IMR-90 (cell line): ENCODE measurements at regions not wholly inside any gene's neighbourhood (a gene's known extent, or its start where the extent isn't known, plus 50 kb on each side); places are given as distances from the start of the nearest gene placed in this dataset.

ENCODE experiments used
- ATAC-seq: fragments of 200-7000 bp; cut with Tn5 transposase; 2 replicates; pipeline ENCODE4 v1.9.1; 2020; ENCODE audit warnings: low read depth, mild to moderate bottlenecking, moderate library complexity
- BruUV-seq: library from RNA; stranded (reverse); fragments of 400-500 nt; replicated peaks from 2 replicates; lab custom pipeline; 2021; lab: Mats Ljungman, UMichigan
- CTCF ChIA-PET: fragments of 300-600 bp; formaldehyde crosslinking; extraction: SDS; loops from one replicate; lab custom pipeline; 2021; ENCODE audit warnings: antibody characterized with exemption; lab: Yijun Ruan, JAX
- POLR2A ChIA-PET: fragments of 300-600 bp; sonication (Branson Sonifier 250); formaldehyde crosslinking; loops from one replicate; lab custom pipeline; 2022; ENCODE audit warnings: antibody characterized with exemption; ENCODE audit not compliant: unreplicated experiment; lab: Charles Lee
- DNase-seq: peaks from one replicate; pipeline ENCODE4 v3.0.0; 2013
- H2AFZ ChIP-seq: replicated peaks from 2 replicates; pipeline ENCODE3; 2013; ENCODE audit warnings: low read length, mild to moderate bottlenecking; ENCODE audit not compliant: poor library complexity
- H2AK5ac ChIP-seq: 2 replicates; pipeline ENCODE4 v1.6.1; 2013; ENCODE audit warnings: low read depth, low read length, inconsistent platforms
- H2AK9ac ChIP-seq: replicated peaks from 2 replicates; pipeline ENCODE3; 2013; ENCODE audit warnings: mild to moderate bottlenecking, low read depth, low read length, moderate library complexity; ENCODE audit not compliant: poor library complexity
- H2BK120ac ChIP-seq: 2 replicates; pipeline ENCODE4 v1.6.1; 2013; ENCODE audit warnings: low read depth, low read length, inconsistent platforms
- H2BK15ac ChIP-seq: 3 replicates; pipeline ENCODE4 v1.6.1; 2013; ENCODE audit warnings: low read depth, low read length, inconsistent platforms
- H2BK20ac ChIP-seq: 2 replicates; pipeline ENCODE4 v1.6.1; 2013; ENCODE audit warnings: low read depth, mild to moderate bottlenecking, inconsistent platforms, low read length, moderate library complexity
- H2BK5ac ChIP-seq: 2 replicates; pipeline ENCODE4 v1.6.1; 2013; ENCODE audit warnings: mild to moderate bottlenecking, low read depth, low read length, inconsistent platforms; ENCODE audit not compliant: poor library complexity, severe bottlenecking
- H3K14ac ChIP-seq: replicated peaks from 2 replicates; pipeline ENCODE4 v1.6.1; 2013; ENCODE audit warnings: low read depth, low read length, inconsistent platforms
- H3K18ac ChIP-seq: 2 replicates; pipeline ENCODE4 v1.6.1; 2013; ENCODE audit warnings: low read depth, low read length, control low read depth
- H3K23ac ChIP-seq: 2 replicates; pipeline ENCODE4 v1.6.1; 2013; ENCODE audit warnings: low read depth, low read length, inconsistent platforms
- H3K27ac ChIP-seq: 2 replicates; pipeline ENCODE4 v1.5.1; 2013; ENCODE audit warnings: mild to moderate bottlenecking, control low read depth, low read length; ENCODE audit not compliant: insufficient read depth
- H3K27me3 ChIP-seq: 2 replicates; pipeline ENCODE4 v1.6.1; 2013; ENCODE audit warnings: low read length; ENCODE audit not compliant: control insufficient read depth, insufficient read depth
- H3K36me3 ChIP-seq: 2 replicates; pipeline ENCODE4 v1.6.1; 2013; ENCODE audit warnings: low read length, mixed read lengths; ENCODE audit not compliant: control insufficient read depth, insufficient read depth
- H3K4ac ChIP-seq: 2 replicates; pipeline ENCODE4 v1.6.1; 2013; ENCODE audit warnings: low read depth, low read length, inconsistent platforms
- H3K4me1 ChIP-seq: 2 replicates; pipeline ENCODE4 v1.6.1; 2013; ENCODE audit warnings: low read length, mixed read lengths; ENCODE audit not compliant: control insufficient read depth, insufficient read depth
- H3K4me2 ChIP-seq: 2 replicates; pipeline ENCODE4 v1.6.1; 2013; ENCODE audit warnings: low read depth, mild to moderate bottlenecking, control low read depth, low read length, moderate library complexity
- H3K4me3 ChIP-seq: 2 replicates; pipeline ENCODE4 v1.5.1; 2013; ENCODE audit warnings: low read depth, mild to moderate bottlenecking, control low read depth, low read length, moderate library complexity; ENCODE audit not compliant: insufficient read depth
- H3K56ac ChIP-seq: 2 replicates; pipeline ENCODE4 v1.6.1; 2013; ENCODE audit warnings: low read length, inconsistent platforms; ENCODE audit not compliant: insufficient read depth; ENCODE audit errors: extremely low read depth
- H3K79me1 ChIP-seq, 2 experiments: 2 replicates each; pipeline ENCODE4 v1.6.1; 2013; ENCODE audit warnings: low read length in 2 of 2, inconsistent platforms in 1 of 2, low read depth in 1 of 2
- H3K9ac ChIP-seq: 2 replicates; pipeline ENCODE4 v1.6.1; 2013; ENCODE audit warnings: low read depth, low read length, control low read depth
- H3K9me1 ChIP-seq: 2 replicates; pipeline ENCODE4 v1.6.1; 2013; ENCODE audit warnings: low read length, inconsistent platforms; ENCODE audit not compliant: insufficient read depth
- H3K9me3 ChIP-seq: 2 replicates; pipeline ENCODE4 v1.6.1; 2013; ENCODE audit warnings: low read length; ENCODE audit not compliant: control insufficient read depth, insufficient read depth
- H4K20me1 ChIP-seq: 2 replicates; pipeline ENCODE4 v1.6.1; 2013; ENCODE audit warnings: low read length, inconsistent platforms; ENCODE audit not compliant: insufficient read depth
- H4K5ac ChIP-seq: 2 replicates; pipeline ENCODE4 v1.6.1; 2013; ENCODE audit warnings: mild to moderate bottlenecking, low read depth, low read length, control low read depth
- H4K8ac ChIP-seq, 2 experiments: 2 replicates each; pipeline ENCODE4 v1.6.1; 2013; ENCODE audit warnings: low read depth in 2 of 2, low read length in 2 of 2, control low read depth in 1 of 2, inconsistent platforms in 1 of 2
- H4K91ac ChIP-seq: 2 replicates; pipeline ENCODE4 v1.6.1; 2013; ENCODE audit warnings: low read depth, low read length, inconsistent platforms; ENCODE audit not compliant: insufficient read depth
- BHLHE40 ChIP-seq: fragments of 150-350 bp; IDR thresholded peaks from 2 replicates; pipeline ENCODE4 v1.6.1; 2016; ENCODE audit warnings: mild to moderate bottlenecking, low read depth, low read length
- CHD1 ChIP-seq: IDR thresholded peaks from 2 replicates; pipeline ENCODE4 v1.6.1; 2012; ENCODE audit warnings: low read depth, low read length, improper control_type of control experiment
- CTCF ChIP-seq: conservative IDR thresholded peaks from 2 replicates; pipeline ENCODE4 v1.5.1; 2012; ENCODE audit warnings: mild to moderate bottlenecking, low read depth, low read length, improper control_type of control experiment
- ELK1 ChIP-seq: fragments of 150-350 bp; IDR thresholded peaks from 2 replicates; pipeline ENCODE4 v1.6.1; 2016; ENCODE audit warnings: low read depth, mild to moderate bottlenecking, low read length, moderate library complexity, borderline replicate concordance
- FOS ChIP-seq: fragments of 150-350 bp; IDR thresholded peaks from 2 replicates; pipeline ENCODE4 v1.6.1; 2016; ENCODE audit warnings: low read depth, low read length
- MAFK ChIP-seq: IDR thresholded peaks from 2 replicates; pipeline ENCODE4 v1.6.1; 2012; ENCODE audit warnings: low read depth, low read length, improper control_type of control experiment
- MAZ ChIP-seq: IDR thresholded peaks from 2 replicates; pipeline ENCODE4 v1.6.1; 2012; ENCODE audit warnings: low read depth, mild to moderate bottlenecking, low read length, improper control_type of control experiment, moderate library complexity, borderline replicate concordance
- POLR2A ChIP-seq: IDR thresholded peaks from 2 replicates; pipeline ENCODE4 v1.6.1; 2012; ENCODE audit warnings: mild to moderate bottlenecking, low read depth, low read length
- RCOR1 ChIP-seq: IDR thresholded peaks from 2 replicates; pipeline ENCODE4 v1.6.1; 2012; ENCODE audit warnings: mild to moderate bottlenecking, low read length, improper control_type of control experiment; ENCODE audit not compliant: insufficient replicate concordance
- RFX5 ChIP-seq: IDR thresholded peaks from 2 replicates; pipeline ENCODE4 v1.8.0; 2012; ENCODE audit warnings: low read depth, mild to moderate bottlenecking, low read length, moderate library complexity
- SMC3 ChIP-seq: fragments of 150-350 bp; IDR thresholded peaks from 2 replicates; pipeline ENCODE4 v1.6.1; 2016; ENCODE audit warnings: low read depth, mild to moderate bottlenecking, antibody characterized with exemption, low read length, moderate library complexity
- USF2 ChIP-seq: fragments of 150-350 bp; IDR thresholded peaks from 2 replicates; pipeline ENCODE4 v1.6.1; 2017; ENCODE audit warnings: mild to moderate bottlenecking, antibody characterized with exemption, low read length, low read depth
- whole genome bisulfite sequencing, 2 experiments: methylation state at CpG; one replicate each; pipeline versions ENCODE4 v1.1.5 to v1.1.7; 2013; ENCODE audit warnings: missing lambda C conversion rate in 2 of 2; ENCODE audit not compliant: insufficient read length in 1 of 2; ENCODE audit errors: extremely low coverage in 2 of 2; 5-methylcytosine and 5-hydroxymethylcytosine counted together
- dilution Hi-C: fragments of 300-500 bp; cut with HindIII; formaldehyde crosslinking; loops from one replicate; pipeline ENCODE4 v1.14.3; 2018; ENCODE audit warnings: low sequenced_read_pairs; ENCODE audit not compliant: unreplicated experiment
- in situ Hi-C: fragments of 300-500 bp; cut with MboI; formaldehyde crosslinking; loops from 3 replicates; pipeline ENCODE4 v1.14.3; 2019; ENCODE audit warnings: low sequenced_read_pairs, inconsistent platforms, mixed read lengths
- intact Hi-C: fragments of 100-400 bp; cut with micrococcal nuclease; formaldehyde crosslinking; loops from 2 replicates; pipeline ENCODE4 v1.10.0; 2022

- Histone ChIP-seq H2AK9ac (no peak overlapping the region), H3K4ac (no peak overlapping the region), H3K9ac (no peak overlapping the region), H3K27ac (no peak overlapping the region), H2AK5ac (no peak overlapping the region), H4K20me1 (no peaks in the 10 kb centered on the region), H3K4me1 (no peaks in the 10 kb centered on the region), H3K18ac (no peak overlapping the region), H3K56ac (no peak overlapping the region), H3K79me1 (no peaks in the 10 kb centered on the region), H3K4me3 (no peak overlapping the region), H3K14ac (no peak overlapping the region), H4K8ac (no peak overlapping the region), H3K9me1 (no peaks in the 10 kb centered on the region), H3K9me3 (no peaks in the 10 kb centered on the region), H2BK15ac (no peak overlapping the region), H4K5ac (no peak overlapping the region), H3K36me3 (no peaks in the 10 kb centered on the region), H2BK20ac (no peak overlapping the region), H2BK120ac (no peak overlapping the region), H3K23ac (no peak overlapping the region), H4K91ac (no peak overlapping the region), H3K4me2 (no peak overlapping the region), H3K27me3 (no peaks in the 10 kb centered on the region), H2AFZ (no peak overlapping the region), H2BK5ac (no peak overlapping the region)
- 88% methylated on average over 1 of the region's 5 CpGs; no CpG with 5 or more reads in 1 of the 2 experiments for WGBS, 2 experiments
- TF ChIP-seq USF2 (no peak), RFX5 (no peak), FOS (no peak), POLR2A (no peak), CTCF (no peak), BHLHE40 (no peak), CHD1 (no peak), MAZ (no peak), RCOR1 (no peak), MAFK (no peak), ELK1 (no peak), SMC3 (no peak)
- POLR2A ChIA-PET = no interaction called here
- in situ Hi-C loops = no loop called here
- no peak for DNase-seq
- BruUV-seq = no TSS peak
- no peak for ATAC-seq
- CTCF ChIA-PET = no interaction called here
- intact Hi-C loops = no loop called here
- dilution Hi-C loops = no loop called here
Measured at GRCh38 chr2:60309941-60310660, 243.4 kb downstream of the BCL11A start.
